Heart left ventricle (tissue), 16 donors: ENCODE measurements at regions not wholly inside any gene's neighbourhood (a gene's known extent, or its start where the extent isn't known, plus 50 kb on each side); places are given as distances from the start of the nearest gene placed in this dataset.

Source experiments
- ATAC-seq, 4 donors: fragments of 200-7000 bp; cut with Tn5 transposase; one replicate each; pipeline ENCODE4 v1.9.1; 2020 to 2022; ENCODE audit warnings: moderate library complexity in 4 of 4, mild to moderate bottlenecking in 3 of 4, moderate number of reproducible peaks in 1 of 4
- DNase-seq, 5 donors: peaks; one replicate each; pipeline ENCODE4 v3.0.0-alpha.2; 2020
- H3K27ac ChIP-seq, 12 donors: fragments of 200-600 bp; sonication (generic) in 4 of 12; one replicate each; pipeline versions ENCODE4 v1.5.0 to v1.8.0; 2016 to 2022; ENCODE audit warnings: mild to moderate bottlenecking in 2 of 12
- H3K27me3 ChIP-seq, 9 donors: fragments of 200-600 bp; sonication (generic) in 2 of 9; one replicate each; pipeline versions ENCODE4 v1.5.1 to v1.8.0; 2016 to 2022; ENCODE audit warnings: mild to moderate bottlenecking in 3 of 9
- H3K36me3 ChIP-seq, 9 donors: fragments of 200-600 bp; sonication (generic) in 2 of 9; one replicate each; pipeline versions ENCODE4 v1.5.0 to v1.8.0; 2018 to 2022; ENCODE audit warnings: mild to moderate bottlenecking in 2 of 9
- H3K4me1 ChIP-seq, 12 donors: fragments of 200-600 bp; sonication (generic) in 4 of 12; one replicate each; pipeline versions ENCODE4 v1.5.0 to v1.8.0; 2016 to 2022; ENCODE audit warnings: mild to moderate bottlenecking in 3 of 12
- H3K4me3 ChIP-seq, 12 donors: fragments of 200-600 bp; sonication (generic) in 4 of 12; one replicate each; pipeline versions ENCODE4 v1.5.0 to v1.8.0; 2017 to 2022; ENCODE audit warnings: mild to moderate bottlenecking in 9 of 12, moderate library complexity in 4 of 12
- H3K9me3 ChIP-seq, 12 donors: fragments of 200-600 bp; sonication (generic) in 4 of 12; one replicate each; pipeline versions ENCODE4 v1.5.0 to v1.8.0; 2016 to 2022; ENCODE audit warnings: mild to moderate bottlenecking in 1 of 12
- CTCF ChIP-seq, 12 donors: fragments of 200-600 bp; sonication (generic) in 4 of 12; IDR thresholded peaks; one replicate each; pipeline versions ENCODE4 v1.5.0 to v1.8.0; 2018 to 2022; ENCODE audit warnings: antibody characterized with exemption in 12 of 12, mild to moderate bottlenecking in 5 of 12
- POLR2A ChIP-seq, 2 donors: fragments of 450-650 bp; IDR thresholded peaks; one replicate each; pipeline ENCODE4 v1.6.1; 2017; ENCODE audit warnings: antibody characterized with exemption in 2 of 2, mild to moderate bottlenecking in 2 of 2, moderate library complexity in 2 of 2
- WGBS, 4 donors: extraction: QIAGEN DNeasy Blood & Tissue Kit in 2 of 4; methylation state at CpG; one replicate each; pipeline versions ENCODE4 v1.1.5 to v1.1.7; 2013 to 2018; 5-methylcytosine and 5-hydroxymethylcytosine counted together
- intact Hi-C, 10 donors: fragments of 100-400 bp; cut with DNase I; formaldehyde crosslinking; loops; one replicate each; pipeline versions ENCODE4 v1.11.1 to v1.14.2; 2022
- donor health status: ischemic (EF 13 %, LVEDD 7.1; RV severe dilation, severe dysfunction).
- donor health status: healthy with polysubstance abuse.
- donor health status: DM: no; HTN: yes; CAD: no.
- donor health status: DM: no; HTN: no; CAD: no.
- donor health status: ischemic (EF 25% LVEDD 6.9; RV normal size, moderate dysfunction).
- donor health status: ischemic (EF 25% LVEDD 5.7; RV mildly dilated, moderate dysfunction).
- donor health status: healthy.
- donor health status: DM: yes; HTN: yes; CAD: no.
- donor health status: ischemic (EF 35%, LVEDD 5.7; RV mildly dilated, moderate dysfunction).
- donor health status: nonischemic (EF 11% LVEDD 7.7; RV severe dilation, severe dysfunction).
- donor health status: DM: yes; HTN: yes; CAD: no.
- donor health status: PGD.
- donor health status: ischemic (EF 29% LVEDD 5.4; RV normal size, mild dysfunction).
- donor health status: nonischemic (EF 23%, LVEDD 6.1; RV moderate dilation, normal function).

- H3K4me3 ChIP-seq = no peak overlapping the region
- intact Hi-C loops = loop anchor here in 2 of 10 donors (2.0 to 5.0 kb wide), 2 partner anchors 31 to 33 kb away; no protein-coding TSS in a partner anchor
Measured at GRCh38 chr11:123373754-123374621, 56.1 kb upstream of the GRAMD1B start.

GRCh38 chr11:123371506-123372297 lies 58.4 kb upstream of the GRAMD1B start:
- ATAC-seq = no peak
- intact Hi-C loops = loop anchor here in 2 of 10 donors (2.0 to 5.0 kb wide), 2 partner anchors 33 to 36 kb away; no protein-coding TSS in a partner anchor
- 70 to 80% (median 74%) methylated on average over 3 of the region's 3 CpGs for WGBS, 4 donors

More at GRCh38 chr11:123373754-123374621, 56.1 kb upstream of the GRAMD1B start:
- Histone ChIP-seq H3K27me3 (no peaks in the 10 kb centered on the region), H3K27ac (peak overlapping the region; percentile 16 to 89 (median 65)), H3K4me1 (peaks cover 0 to 43% (median 11%) of the 10 kb centered on the region in 12 donors), H3K9me3 (no peaks in the 10 kb centered on the region), H3K36me3 (no peaks in the 10 kb centered on the region)
- TF ChIP-seq CTCF (IDR thresholded peaks at IDR 0.05) = no peak
- no peak for TF ChIP-seq POLR2A (IDR thresholded peaks at IDR 0.05)
- ATAC-seq (peak in 3 of 4 donors; percentile 5 to 27 (median 15)), DNase-seq (no peak)
- WGBS, 4 donors = 40 to 50% (median 47%) methylated on average over 4 of the region's 4 CpGs

DNA sequence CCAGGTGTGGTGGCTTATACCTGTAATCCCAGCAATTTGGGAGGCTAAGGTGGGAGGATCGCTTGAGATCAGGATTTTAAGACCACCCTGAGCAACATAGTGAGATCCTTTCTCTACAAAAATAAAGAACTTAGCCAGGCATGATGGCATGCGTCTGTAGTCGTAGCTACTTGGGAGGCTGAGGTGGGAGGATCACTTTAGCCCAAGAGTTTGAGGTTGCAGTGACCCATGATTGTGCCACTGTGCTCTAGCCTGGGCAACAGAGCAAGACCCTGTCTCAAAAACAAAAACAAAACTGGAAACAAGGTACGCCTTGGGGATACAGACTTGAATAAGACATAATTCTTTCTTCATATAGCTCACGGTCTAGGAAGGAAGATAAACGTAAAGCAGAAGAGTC lies 63.1 kb upstream of the GRAMD1B start:
- no peak for TF ChIP-seq CTCF (IDR thresholded peaks at IDR 0.05)
- TF ChIP-seq POLR2A (IDR thresholded peaks at IDR 0.05) = no peak
- H3K36me3 ChIP-seq = no peaks in the 10 kb centered on the region
- H3K9me3 ChIP-seq = no peaks in the 10 kb centered on the region
- DNase-seq (no peak), ATAC-seq (no peak)
- H3K27me3 ChIP-seq = peaks cover 0 to 7% (median 0%) of the 10 kb centered on the region in 9 donors
- no peak overlapping the region for H3K4me3 ChIP-seq
- WGBS, 4 donors = 90 to 97% (median 95%) methylated on average over 6 of the region's 6 CpGs
- H3K27ac ChIP-seq = no peak overlapping the region
- H3K4me1 ChIP-seq = peaks cover 0 to 32% (median 16%) of the 10 kb centered on the region in 12 donors
- intact Hi-C loops = no loop called here

More at GRCh38 chr11:123371506-123372297, 58.4 kb upstream of the GRAMD1B start:
- DNase-seq = no peak
- no peak for TF ChIP-seq POLR2A (IDR thresholded peaks at IDR 0.05)
- no peak for TF ChIP-seq CTCF (IDR thresholded peaks at IDR 0.05)
- no peak overlapping the region for H3K4me3 ChIP-seq
- H3K27me3 ChIP-seq = peaks cover 0 to 3% (median 0%) of the 10 kb centered on the region in 9 donors
- H3K4me1 ChIP-seq = peaks cover 0 to 36% (median 9%) of the 10 kb centered on the region in 12 donors
- no peaks in the 10 kb centered on the region for H3K9me3 ChIP-seq
- H3K36me3 ChIP-seq = no peaks in the 10 kb centered on the region
- H3K27ac ChIP-seq = no peak overlapping the region
